GM19328 (cell line): ENCODE measurements at regions not wholly inside any gene's neighbourhood (a gene's known extent, or its start where the extent isn't known, plus 50 kb on each side); places are given as distances from the start of the nearest gene placed in this dataset.

Experiments used
- ATAC-seq: cut with Tn5 transposase; IDR thresholded peaks from one replicate; pipeline ENCODE4 v1.9.1; 2021; ENCODE audit warnings: mild to moderate bottlenecking, moderate library complexity; ENCODE audit not compliant: unreplicated experiment

GRCh38 chr17:79360196-79360595 is 250.7 kb downstream of the RBFOX3 start:
- no peak for ATAC-seq

GRCh38 chr17:79356839-79357447 is 253.9 kb downstream of the RBFOX3 start:
- no peak for ATAC-seq

- no peak for ATAC-seq
These were observed 255.7 kb downstream of the RBFOX3 start for GRCh38 chr17:79355165-79355564.

- ATAC-seq: no peak
These were observed 256.6 kb downstream of the RBFOX3 start for GRCh38 chr17:79354173-79354820.

GRCh38 chr17:79353548-79353947 is 257.3 kb downstream of the RBFOX3 start:
- ATAC-seq: no peak

GRCh38 chr17:79353016-79353415 is 257.8 kb downstream of the RBFOX3 start:
- no peak for ATAC-seq

GRCh38 chr17:79350533-79350932 is 260.3 kb downstream of the RBFOX3 start:
- ATAC-seq: no peak

GRCh38 chr17:79349506-79350400 is 261.1 kb downstream of the RBFOX3 start:
- no peak for ATAC-seq

GRCh38 chr17:79342376-79342775 is 267.8 kb downstream of the ENGASE start:
- ATAC-seq: no peak

- ATAC-seq: no peak
These were observed 267.2 kb downstream of the ENGASE start for GRCh38 chr17:79341816-79342215.

GRCh38 chr17:79341222-79341780 is 266.7 kb downstream of the ENGASE start:
- peak; percentile 16 for ATAC-seq

- ATAC-seq: peak; percentile 60
These were observed 266.0 kb downstream of the ENGASE start for GRCh38 chr17:79340333-79341221.

GRCh38 chr17:79339321-79339720 is 264.7 kb downstream of the ENGASE start:
- ATAC-seq: no peak

- no peak for ATAC-seq
These were observed 264.0 kb downstream of the ENGASE start for GRCh38 chr17:79338604-79339003.

GRCh38 chr17:79338152-79338551 is 263.5 kb downstream of the ENGASE start:
- no peak for ATAC-seq

- no peak for ATAC-seq
These were observed 262.4 kb downstream of the ENGASE start for GRCh38 chr17:79337053-79337452.

- ATAC-seq: no peak
These were observed 260.8 kb downstream of the ENGASE start for GRCh38 chr17:79335456-79335855.

GRCh38 chr17:79332011-79332554 is 257.5 kb downstream of the ENGASE start:
- ATAC-seq: no peak

- no peak for ATAC-seq
These were observed 256.9 kb downstream of the ENGASE start for GRCh38 chr17:79331492-79331891.

GRCh38 chr17:79330696-79331095 is 256.1 kb downstream of the ENGASE start:
- no peak for ATAC-seq
